Astrocyte of the spinal cord (primary cell): ENCODE measurements at regions not wholly inside any gene's neighbourhood (a gene's known extent, or its start where the extent isn't known, plus 50 kb on each side); places are given as distances from the start of the nearest gene placed in this dataset.

ENCODE experiments used
- DNase-seq: peaks from one replicate; pipeline ENCODE4 v3.0.0; 2011; ENCODE audit warnings: low read depth, low spot score
- H3K4me3 ChIP-seq: 2 replicates; pipeline ENCODE4 v1.5.1; 2011; ENCODE audit warnings: low read depth, mild to moderate bottlenecking, low read length, moderate library complexity
- CTCF ChIP-seq: IDR thresholded peaks from 2 replicates; pipeline ENCODE4 v1.5.1; 2012; ENCODE audit warnings: low read depth, mild to moderate bottlenecking, low read length, inconsistent platforms
- in situ Hi-C: cut with HindIII; loops from 2 replicates; pipeline ENCODE4 v1.10.0; 2017; ENCODE audit warnings: low sequenced_read_pairs

DNA sequence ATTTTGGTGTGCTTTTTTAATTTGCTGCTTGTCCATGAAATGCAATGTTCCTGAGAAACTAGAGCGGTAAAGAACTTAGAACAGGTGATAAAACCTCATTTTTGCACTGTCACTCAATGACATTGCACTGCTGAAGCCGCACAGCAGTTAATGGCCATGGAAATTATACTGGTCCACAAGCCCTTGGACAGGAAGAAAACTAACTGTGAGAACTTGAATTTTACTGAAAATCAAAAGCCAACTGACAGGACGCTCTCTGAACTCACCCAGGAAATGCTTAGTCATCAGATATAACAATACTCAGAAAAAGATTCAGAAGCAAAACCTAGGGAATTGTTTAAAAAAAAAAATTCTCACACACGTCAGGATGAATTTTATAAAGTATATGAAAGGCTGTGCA, 246.4 kb upstream of the SLC7A11 start:
- no peak for DNase-seq
- in situ Hi-C loops = no loop called here
- no peak for TF ChIP-seq CTCF
- H3K4me3 ChIP-seq = no peak overlapping the region

GRCh38 chr4:138487670-138488069, 245.5 kb upstream of the SLC7A11 start:
- in situ Hi-C loops = no loop called here
- DNase-seq = peak; percentile 8
- TF ChIP-seq CTCF = no peak
- H3K4me3 ChIP-seq = no peak overlapping the region

DNA sequence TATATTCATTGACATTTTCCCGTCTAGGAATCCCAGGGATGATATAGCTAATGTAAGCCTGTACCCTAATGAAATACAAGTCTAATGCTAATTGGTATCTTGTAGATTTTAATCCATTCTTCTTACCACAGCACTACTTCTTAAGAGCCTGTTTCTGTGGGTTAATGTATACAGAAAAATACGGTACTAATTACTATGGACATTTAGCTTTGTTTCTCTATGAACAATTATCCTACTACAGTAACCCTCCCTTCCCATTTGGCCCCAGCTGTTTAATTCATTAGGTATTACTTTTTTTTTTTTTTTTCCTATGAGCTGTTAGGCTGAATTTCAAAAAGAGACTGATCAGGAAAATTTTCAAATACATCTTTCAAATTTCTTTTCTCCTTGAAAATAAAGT, 245.1 kb upstream of the SLC7A11 start:
- DNase-seq = no peak
- H3K4me3 ChIP-seq = no peak overlapping the region
- no peak for TF ChIP-seq CTCF
- in situ Hi-C loops = no loop called here

DNA sequence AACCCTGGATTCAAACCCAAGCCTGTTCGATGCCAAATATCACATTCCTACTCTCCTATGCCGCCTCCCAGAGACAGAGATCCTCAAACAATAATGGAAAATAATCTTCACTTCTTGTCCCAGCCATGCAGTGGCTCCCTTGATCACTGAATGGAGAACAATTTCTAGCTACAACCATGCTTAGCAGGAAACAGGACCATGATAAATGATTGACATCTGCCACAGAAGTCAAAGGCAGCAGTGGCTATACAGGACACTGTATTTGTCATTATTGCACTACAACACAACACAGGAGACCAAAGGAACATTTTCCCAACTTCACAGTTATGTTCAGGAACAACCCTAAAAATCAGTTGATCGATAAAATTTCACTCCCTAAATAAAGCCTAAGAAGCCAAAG, 243.3 kb upstream of the SLC7A11 start:
- DNase-seq = no peak
- TF ChIP-seq CTCF = no peak
- in situ Hi-C loops = no loop called here
- no peak overlapping the region for H3K4me3 ChIP-seq

DNA sequence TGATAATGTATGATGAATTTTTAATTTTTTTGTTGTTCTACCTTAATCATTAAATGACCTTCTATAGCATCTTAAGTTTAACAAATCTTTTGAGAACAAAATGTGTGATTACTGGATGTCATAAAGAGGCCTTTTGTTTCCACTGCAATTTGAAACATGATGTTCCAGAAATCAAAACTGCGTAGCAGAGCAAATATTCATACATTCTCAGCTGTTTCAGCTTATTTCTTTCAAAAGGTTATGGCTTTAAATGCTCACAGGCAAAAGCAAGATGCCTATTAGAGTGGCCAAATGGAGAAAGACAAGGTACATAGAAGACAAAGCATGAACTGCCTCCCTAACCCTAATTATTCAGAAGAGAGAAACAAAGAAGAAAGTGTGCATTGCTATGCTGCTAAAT, 233.0 kb upstream of the SLC7A11 start:
- TF ChIP-seq CTCF = no peak
- in situ Hi-C loops = no loop called here
- DNase-seq = no peak
- H3K4me3 ChIP-seq = no peak overlapping the region

GRCh38 chr4:138473339-138473738, 231.2 kb upstream of the SLC7A11 start:
- TF ChIP-seq CTCF = no peak
- no peak overlapping the region for H3K4me3 ChIP-seq
- DNase-seq = no peak
- in situ Hi-C loops = no loop called here
